PC-3 (cell line): ENCODE measurements at regions not wholly inside any gene's neighbourhood (a gene's known extent, or its start where the extent isn't known, plus 50 kb on each side); places are given as distances from the start of the nearest gene placed in this dataset.

Source experiments
- EZH2 ChIP-seq: fragments of 300-600 bp; sonication (generic); IDR thresholded peaks from one replicate; pipeline ENCODE4 v1.6.1; 2017; ENCODE audit warnings: antibody characterized with exemption, mild to moderate bottlenecking, low read length; ENCODE audit not compliant: unreplicated experiment
- EZH2phosphoT487 ChIP-seq: fragments of 300-600 bp; sonication (generic); IDR thresholded peaks from 2 replicates; pipeline ENCODE4 v1.6.1; 2018; ENCODE audit warnings: mild to moderate bottlenecking, antibody characterized with exemption, low read length, borderline replicate concordance
- TF ChIP-seq, protein P1 (sequence below): fragments of 300-600 bp; sonication (generic); conservative IDR thresholded peaks from 2 replicates; pipeline ENCODE4 v1.5.1; 2017; ENCODE audit warnings: antibody characterized with exemption, low read depth, mild to moderate bottlenecking, low read length

DNA sequence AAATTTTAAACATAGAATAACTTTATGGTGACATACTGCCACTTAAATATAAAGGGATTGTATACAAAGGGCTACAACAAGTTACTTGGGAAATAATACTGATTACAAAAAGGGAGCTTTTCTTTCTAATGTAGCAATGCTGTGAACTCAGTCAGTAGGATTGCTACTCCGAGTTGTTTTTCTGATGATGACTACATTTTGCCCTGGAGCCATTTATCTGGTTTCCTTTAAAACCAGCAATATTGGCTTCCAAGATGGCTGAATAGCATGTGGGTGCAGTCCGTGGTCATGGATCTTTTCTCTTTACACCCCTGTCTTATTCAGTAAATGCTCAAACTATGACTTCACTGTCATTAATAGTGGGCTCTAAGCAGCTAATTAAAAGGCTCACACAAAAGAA is 92.6 kb upstream of the NEK7 start:
- TF ChIP-seq, protein P1, sequence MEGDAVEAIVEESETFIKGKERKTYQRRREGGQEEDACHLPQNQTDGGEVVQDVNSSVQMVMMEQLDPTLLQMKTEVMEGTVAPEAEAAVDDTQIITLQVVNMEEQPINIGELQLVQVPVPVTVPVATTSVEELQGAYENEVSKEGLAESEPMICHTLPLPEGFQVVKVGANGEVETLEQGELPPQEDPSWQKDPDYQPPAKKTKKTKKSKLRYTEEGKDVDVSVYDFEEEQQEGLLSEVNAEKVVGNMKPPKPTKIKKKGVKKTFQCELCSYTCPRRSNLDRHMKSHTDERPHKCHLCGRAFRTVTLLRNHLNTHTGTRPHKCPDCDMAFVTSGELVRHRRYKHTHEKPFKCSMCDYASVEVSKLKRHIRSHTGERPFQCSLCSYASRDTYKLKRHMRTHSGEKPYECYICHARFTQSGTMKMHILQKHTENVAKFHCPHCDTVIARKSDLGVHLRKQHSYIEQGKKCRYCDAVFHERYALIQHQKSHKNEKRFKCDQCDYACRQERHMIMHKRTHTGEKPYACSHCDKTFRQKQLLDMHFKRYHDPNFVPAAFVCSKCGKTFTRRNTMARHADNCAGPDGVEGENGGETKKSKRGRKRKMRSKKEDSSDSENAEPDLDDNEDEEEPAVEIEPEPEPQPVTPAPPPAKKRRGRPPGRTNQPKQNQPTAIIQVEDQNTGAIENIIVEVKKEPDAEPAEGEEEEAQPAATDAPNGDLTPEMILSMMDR: no peak
- TF ChIP-seq EZH2phosphoT487 (no peak), EZH2 (no peak)
